ENCODE measurements at regions not wholly inside any gene's neighbourhood (a gene's known extent, or its start where the extent isn't known, plus 50 kb on each side); places are given as distances from the start of the nearest gene placed in this dataset.

GRCh38 chr10:108631332-108631731, 1292.0 kb downstream of the XPNPEP1 start:
- H3K27me3 Mint-ChIP-seq: no peaks in the 10 kb centered on the region
- POLR2A ChIA-PET: interaction anchor here (0.6 to 0.9 kb wide), 2 partner anchors 17 to 37 kb away, joined by 3 read pairs; no protein-coding TSS in a partner anchor
- intact Hi-C loops (cut with micrococcal nuclease): no loop called here
- TF ChIP-seq CTCF (IDR thresholded peaks at IDR 0.05): no peak
- no peak overlapping the region for H3K4me3 Mint-ChIP-seq
- ATAC-seq (ENCODE audit: low read depth): peak; percentile 79
- peak overlapping the region; percentile 47 for H3K27ac Mint-ChIP-seq
- no peak for DNase-seq
- H3K4me1 Mint-ChIP-seq: peaks cover 30% of the 10 kb centered on the region
- CTCF ChIA-PET: no interaction called here
- H3K36me3 Mint-ChIP-seq (ENCODE audit: low read depth): no peaks in the 10 kb centered on the region
- peaks cover 3% of the 10 kb centered on the region for H3K9me3 Mint-ChIP-seq

GRCh38 chr10:108629834-108630233, 1293.5 kb downstream of the XPNPEP1 start:
- H3K36me3 Mint-ChIP-seq (ENCODE audit: low read depth): no peaks in the 10 kb centered on the region
- DNase-seq (no peak), ATAC-seq (ENCODE audit: low read depth) (no peak)
- no peak for TF ChIP-seq CTCF (IDR thresholded peaks at IDR 0.05)
- CTCF ChIA-PET: no interaction called here
- no peak overlapping the region for H3K27ac Mint-ChIP-seq
- H3K9me3 Mint-ChIP-seq: peaks cover 3% of the 10 kb centered on the region
- H3K27me3 Mint-ChIP-seq: no peaks in the 10 kb centered on the region
- intact Hi-C loops (cut with micrococcal nuclease): no loop called here
- POLR2A ChIA-PET: no interaction called here
- peaks cover 30% of the 10 kb centered on the region for H3K4me1 Mint-ChIP-seq
- no peak overlapping the region for H3K4me3 Mint-ChIP-seq

- POLR2A ChIA-PET: no interaction called here
- intact Hi-C loops (cut with micrococcal nuclease): no loop called here
- TF ChIP-seq CTCF (IDR thresholded peaks at IDR 0.05): no peak
- H3K9me3 Mint-ChIP-seq: no peaks in the 10 kb centered on the region
- ATAC-seq (ENCODE audit: low read depth) (no peak), DNase-seq (no peak)
- no peaks in the 10 kb centered on the region for H3K27me3 Mint-ChIP-seq
- H3K27ac Mint-ChIP-seq: no peak overlapping the region
- no peaks in the 10 kb centered on the region for H3K4me1 Mint-ChIP-seq
- H3K4me3 Mint-ChIP-seq: no peak overlapping the region
- H3K36me3 Mint-ChIP-seq (ENCODE audit: low read depth): no peaks in the 10 kb centered on the region
- CTCF ChIA-PET: no interaction called here
Measured at GRCh38 chr10:108624052-108624451, 1299.3 kb downstream of the XPNPEP1 start.

- no peaks in the 10 kb centered on the region for H3K4me1 Mint-ChIP-seq
- intact Hi-C loops (cut with micrococcal nuclease): no loop called here
- POLR2A ChIA-PET: no interaction called here
- DNase-seq: no peak
- no peak overlapping the region for H3K4me3 Mint-ChIP-seq
- H3K9me3 Mint-ChIP-seq: no peaks in the 10 kb centered on the region
- CTCF ChIA-PET: no interaction called here
- no peaks in the 10 kb centered on the region for H3K27me3 Mint-ChIP-seq
- H3K36me3 Mint-ChIP-seq (ENCODE audit: low read depth): no peaks in the 10 kb centered on the region
- H3K27ac Mint-ChIP-seq: no peak overlapping the region
- no peak for TF ChIP-seq CTCF (IDR thresholded peaks at IDR 0.05)
- ATAC-seq (ENCODE audit: low read depth): no peak
Measured at GRCh38 chr10:108620821-108621534, 1302.3 kb downstream of the XPNPEP1 start.

GRCh38 chr10:108616559-108617285, 1306.6 kb downstream of the XPNPEP1 start:
- Mint-ChIP-seq H3K27me3 (no peaks in the 10 kb centered on the region), H3K9me3 (no peaks in the 10 kb centered on the region), H3K27ac (no peak overlapping the region), H3K4me1 (no peaks in the 10 kb centered on the region), H3K36me3 (ENCODE audit: low read depth) (no peaks in the 10 kb centered on the region), H3K4me3 (no peak overlapping the region)
- TF ChIP-seq CTCF (IDR thresholded peaks at IDR 0.05): no peak
- intact Hi-C loops (cut with micrococcal nuclease): no loop called here
- ATAC-seq (ENCODE audit: low read depth) (no peak), DNase-seq (no peak)
- POLR2A ChIA-PET: no interaction called here
- CTCF ChIA-PET: no interaction called here
